NOMO-1 (cell line): ENCODE measurements at regions not wholly inside any gene's neighbourhood (a gene's known extent, or its start where the extent isn't known, plus 50 kb on each side); places are given as distances from the start of the nearest gene placed in this dataset.
"Not testable (repeated sequence)": the region's sequence is repeated elsewhere in the genome, so short reads cannot be mapped to it uniquely, and the experiment has no call there.

Experiments used
- DNase-seq, 2 experiments: peaks; one replicate each; lab custom pipeline; 2025; ENCODE audit not compliant: unreplicated experiment in 2 of 2; lab: John Stamatoyannopoulos, UW

DNA sequence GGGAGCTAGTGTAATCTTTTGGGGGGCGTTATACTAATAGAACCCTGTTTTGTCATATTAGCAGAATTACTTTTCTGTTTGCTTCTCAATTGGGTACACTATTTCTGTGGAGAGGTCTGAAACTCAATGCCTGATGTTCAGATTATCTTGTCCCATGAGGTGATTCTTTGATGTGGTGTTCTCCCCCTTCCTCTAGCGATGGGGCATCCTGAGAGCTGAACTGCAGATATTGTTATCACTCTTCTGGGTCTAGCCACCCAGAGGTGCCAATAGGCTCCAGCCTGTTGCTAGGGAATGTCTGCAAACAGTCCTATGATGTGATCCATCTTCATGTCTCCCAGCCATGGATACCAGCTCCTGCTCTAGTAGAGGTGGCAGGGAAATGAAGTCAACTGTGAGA is 233.1 kb upstream of the RASA1 start:
- no peak for DNase-seq

DNA sequence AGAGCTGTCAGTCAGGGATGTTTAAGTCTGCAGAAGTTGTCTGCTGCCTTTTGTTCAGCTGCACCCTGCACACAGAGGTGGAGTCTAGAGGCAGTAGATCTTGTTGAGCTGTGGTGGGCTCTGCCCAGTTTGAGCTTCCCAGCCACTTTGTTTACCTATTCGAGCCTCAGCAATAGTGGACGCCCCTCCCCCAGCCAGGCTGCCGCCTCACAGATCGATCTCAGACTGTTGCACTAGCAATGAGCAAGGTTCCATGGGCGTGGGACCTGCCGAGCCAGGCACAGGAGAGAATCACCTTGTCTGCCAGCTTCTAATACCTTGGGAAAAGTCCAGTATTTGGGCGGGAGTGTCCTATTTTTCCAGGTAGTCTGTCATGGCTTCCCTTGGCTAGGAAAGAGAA is 225.1 kb upstream of the RASA1 start:
- no peak for DNase-seq

DNA sequence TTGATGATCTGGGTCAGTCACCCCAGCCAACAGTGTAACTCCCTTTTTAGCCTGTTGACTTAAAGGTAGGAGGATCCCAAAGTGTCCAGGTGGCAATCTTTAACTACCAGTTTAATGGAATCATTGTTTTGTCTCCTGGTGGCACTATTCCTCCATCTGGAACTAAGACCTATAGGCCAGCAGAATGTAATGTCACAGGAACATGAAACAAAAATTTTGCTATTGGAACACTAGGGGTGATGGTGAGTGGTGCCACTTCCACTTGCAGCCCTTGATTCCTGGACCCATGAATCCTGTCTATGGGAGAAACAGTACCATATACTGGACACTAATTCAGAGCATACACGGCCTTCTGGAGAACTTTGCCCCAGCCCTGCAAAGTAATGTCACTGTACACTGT is 219.5 kb upstream of the RASA1 start:
- no peak for DNase-seq

DNA sequence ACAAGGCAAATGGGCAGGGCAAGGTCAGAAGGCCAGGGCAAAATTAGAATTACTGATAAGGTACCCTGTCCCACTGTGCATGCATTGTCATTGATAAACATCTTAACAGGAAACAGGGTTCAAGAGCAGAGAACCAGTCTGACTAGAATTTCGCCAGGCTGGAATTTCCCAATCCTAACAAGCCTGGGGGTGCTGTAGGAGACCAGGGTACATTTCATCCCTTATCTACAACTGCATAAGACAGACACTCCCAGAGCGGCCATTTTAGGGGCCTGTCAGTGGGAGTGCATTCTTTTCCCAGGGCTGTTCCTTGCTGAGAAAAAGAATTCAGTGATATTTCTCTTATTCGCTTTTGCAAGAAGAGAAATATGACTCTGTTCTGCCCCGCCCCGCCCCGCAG is 218.7 kb upstream of the RASA1 start:
- not testable (repeated sequence) for DNase-seq

DNA sequence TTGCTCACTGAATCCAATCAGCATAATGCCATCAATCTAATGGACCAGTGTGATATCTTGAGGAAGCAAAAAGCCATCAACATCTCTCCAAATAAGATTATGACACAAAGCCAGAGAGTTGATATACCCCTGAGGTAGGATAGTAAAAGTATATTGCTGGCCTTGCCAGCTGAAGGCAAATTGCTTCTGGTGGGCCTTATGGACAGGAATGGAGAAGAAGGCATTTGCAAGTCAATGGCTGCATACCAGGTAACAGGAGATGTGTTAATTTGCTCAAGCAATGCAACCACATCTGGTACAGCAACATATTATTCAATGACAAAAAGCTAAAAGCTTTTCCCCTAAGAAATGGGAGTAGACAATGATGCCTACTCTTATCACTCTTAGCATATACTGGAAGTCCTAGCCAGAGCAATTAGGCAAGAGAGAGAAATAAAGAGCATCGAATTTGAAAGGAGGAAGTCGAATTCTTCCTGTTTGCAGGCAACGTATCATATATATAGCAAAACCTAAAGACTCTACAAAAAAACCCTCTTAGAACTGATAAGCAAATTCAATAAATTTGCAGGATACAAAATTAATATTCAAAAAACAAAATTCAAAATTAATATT is 216.1 kb upstream of the RASA1 start:
- peak in 1 of 2 experiments; percentile 27 for DNase-seq

DNA sequence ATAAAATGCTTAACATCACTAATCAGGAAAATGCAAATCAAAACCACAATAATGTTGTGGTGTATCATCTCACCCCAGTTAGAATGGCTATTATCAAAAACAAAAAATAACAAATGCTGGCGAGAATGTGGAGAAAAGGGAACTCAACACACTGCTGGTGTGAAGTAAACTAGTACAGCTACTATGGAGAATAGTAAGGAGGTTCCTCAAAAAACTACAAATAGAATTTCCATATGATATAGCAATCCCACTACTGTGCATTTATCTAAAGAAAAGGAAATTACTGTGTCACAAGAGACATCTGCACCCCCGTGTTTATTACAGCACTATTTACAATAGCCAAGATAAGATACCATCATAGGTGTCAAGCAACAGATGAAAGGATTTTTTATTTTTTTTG is 214.5 kb upstream of the RASA1 start:
- no peak for DNase-seq

DNA sequence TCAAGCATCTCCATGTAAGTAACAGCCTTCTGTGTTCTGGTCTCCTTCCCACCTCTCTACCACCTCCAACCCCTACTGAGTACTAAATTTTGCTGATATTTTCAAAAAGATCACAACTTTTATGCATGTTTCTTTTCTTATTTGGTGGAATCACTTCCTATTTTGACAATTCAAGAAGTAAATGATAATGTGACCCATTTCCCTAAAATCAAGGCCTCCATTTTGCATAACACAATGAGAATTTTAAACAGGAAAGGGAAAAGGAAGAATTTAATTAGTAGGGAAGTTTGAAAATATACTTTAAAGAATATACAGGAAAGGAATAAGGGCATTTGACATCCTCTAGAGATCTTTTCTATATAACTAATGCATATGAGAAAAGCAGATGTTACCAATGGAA is 212.9 kb upstream of the RASA1 start:
- no peak for DNase-seq

DNA sequence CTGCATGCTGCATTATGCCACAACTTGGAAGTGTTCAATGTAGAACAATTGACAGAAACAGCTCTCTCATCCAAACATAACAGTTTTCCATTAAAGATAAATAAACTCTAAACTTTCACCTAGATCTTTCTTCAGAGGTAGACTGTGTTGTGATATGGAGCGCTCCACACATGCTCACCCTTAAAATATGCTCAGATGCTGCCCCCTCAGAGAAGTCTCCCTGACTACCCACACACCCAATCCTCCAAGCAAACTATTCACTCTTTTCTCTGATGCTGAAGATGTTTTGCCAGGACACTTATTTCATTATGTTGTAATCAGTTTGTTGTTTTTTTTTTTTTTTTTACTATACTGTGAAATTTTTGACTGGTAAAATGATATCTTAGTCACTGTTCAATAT is 206.6 kb upstream of the RASA1 start:
- DNase-seq: no peak

DNA sequence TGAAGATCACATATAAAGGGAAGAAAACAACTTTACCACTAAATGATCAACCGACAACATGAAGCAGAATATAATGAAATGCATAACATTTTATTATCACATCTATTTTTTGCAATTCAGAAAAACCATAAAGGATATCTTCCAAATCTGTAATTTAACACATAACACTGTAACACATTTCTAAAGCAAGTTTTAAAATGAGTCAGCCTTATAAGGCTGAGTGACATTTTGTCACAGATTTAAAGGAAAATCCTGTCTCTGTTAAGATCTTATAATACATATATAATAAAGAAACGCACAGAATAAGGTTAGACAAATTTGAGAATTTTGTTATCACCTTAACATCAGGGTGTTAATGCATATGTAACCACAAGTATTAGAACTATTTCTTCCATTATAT is 198.4 kb upstream of the RASA1 start:
- no peak for DNase-seq

DNA sequence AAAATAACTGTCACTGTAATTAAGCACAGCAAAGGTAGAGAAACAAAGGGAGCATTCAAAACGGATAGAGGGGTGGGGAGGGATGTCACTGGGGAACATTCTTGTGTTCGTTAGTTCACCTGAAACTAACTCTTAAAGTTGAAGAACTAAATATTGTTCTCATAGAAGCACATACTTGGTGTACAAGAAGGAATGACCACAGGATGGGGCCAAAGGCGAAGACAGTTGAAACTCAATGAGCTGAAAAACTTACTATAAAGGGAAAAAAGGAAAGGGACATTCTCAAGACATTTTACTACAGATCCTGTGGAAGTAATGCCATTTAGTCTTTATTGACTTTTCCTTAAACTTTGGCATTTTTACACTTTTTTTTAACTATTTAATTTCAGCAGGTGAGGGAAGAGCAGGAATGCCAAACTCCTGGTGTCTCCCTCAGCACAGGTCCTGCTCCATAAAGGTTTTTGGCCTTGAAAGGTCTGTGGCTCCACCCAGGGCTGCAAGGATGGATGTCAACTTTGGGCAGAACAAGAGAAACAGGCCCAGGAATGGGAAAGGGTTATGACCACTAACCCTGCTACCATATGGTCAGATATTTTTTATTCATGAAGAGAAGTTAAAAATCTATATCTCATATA is 197.6 kb upstream of the RASA1 start:
- DNase-seq: peak in 1 of 2 experiments; percentile 73

DNA sequence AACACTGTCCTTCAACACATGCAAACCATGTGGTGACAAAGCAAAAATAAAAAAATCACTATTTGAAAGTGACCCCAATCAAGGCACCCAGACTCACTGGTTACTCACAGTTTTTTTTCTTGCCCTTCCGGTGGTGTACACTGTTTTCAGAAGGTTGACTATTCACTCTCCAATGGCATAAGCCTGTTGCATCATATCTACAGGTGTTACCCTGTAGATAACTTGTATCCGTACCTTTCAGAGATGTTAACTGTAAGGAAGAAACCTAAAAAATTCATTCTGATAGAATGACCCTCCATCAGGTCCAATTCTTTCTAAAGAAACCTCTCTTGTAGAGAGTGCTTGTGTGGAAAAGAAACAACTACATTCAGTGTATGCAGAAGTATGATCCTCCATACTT is 193.6 kb upstream of the RASA1 start:
- DNase-seq: no peak

DNA sequence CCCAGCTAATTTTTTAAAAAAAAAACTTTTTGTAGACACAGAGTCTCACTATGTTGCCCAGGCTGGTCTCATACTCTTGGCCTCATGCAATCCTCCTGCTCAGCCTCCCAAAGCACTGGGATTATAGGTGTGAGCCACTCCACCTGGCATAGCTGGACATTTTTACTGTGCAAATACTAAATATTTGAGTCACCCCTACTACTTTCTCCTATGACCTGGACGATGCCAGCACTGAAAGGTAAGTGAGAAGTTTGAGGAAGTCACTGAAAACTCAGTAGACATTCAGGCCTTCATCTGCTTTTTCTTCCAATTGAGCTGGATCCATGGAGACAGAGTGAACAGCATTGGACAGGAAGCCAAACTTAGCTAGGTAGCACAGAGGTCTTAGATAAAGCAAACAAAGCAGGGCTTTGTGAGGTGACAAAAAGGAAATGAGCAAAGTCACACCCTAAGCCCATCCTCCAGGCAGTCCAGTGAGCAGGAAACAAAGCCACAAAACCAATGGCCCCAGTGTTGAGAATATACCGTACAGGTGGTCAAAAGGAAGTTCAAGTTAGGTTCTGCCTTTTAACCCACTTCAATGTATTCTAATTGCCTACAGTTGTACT is 192.6 kb upstream of the RASA1 start:
- peak in 1 of 2 experiments; percentile 23 for DNase-seq

DNA sequence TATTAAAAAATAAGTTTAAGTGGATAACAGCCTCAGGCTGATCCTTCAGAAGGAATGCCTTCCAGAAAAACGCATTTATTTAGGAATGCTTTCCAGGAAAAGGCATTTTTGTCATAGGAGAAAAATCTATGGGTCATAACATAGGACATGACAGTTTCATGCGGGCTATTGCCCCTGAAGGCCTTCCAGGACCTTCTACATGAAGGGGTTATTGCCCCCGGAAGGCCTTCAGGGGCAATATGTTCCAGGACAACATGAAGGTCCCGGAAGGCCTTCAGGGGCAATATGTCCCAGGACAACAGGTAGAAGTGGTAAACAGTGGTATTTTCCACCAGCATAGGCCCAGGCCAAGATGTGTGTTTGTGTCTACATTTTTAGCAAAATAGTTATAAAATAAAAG is 191.3 kb upstream of the RASA1 start:
- DNase-seq: no peak

DNA sequence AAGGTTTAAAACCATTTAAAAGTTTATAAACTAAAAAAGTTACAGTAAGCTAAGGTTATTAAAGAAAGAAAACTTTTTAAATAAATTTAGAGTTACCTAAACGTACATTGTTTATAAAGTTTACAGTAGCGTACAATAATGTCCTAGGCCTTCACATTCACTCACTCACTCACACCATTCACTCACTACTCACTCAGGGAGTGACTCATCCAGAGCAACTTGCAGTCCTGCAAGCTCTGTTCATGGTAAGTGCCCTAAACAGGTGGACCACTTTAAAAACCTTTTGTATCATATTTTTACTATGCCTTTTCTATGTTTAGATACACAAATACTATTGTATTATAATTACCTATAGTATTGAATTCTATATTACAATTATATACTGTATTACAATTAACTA is 190.8 kb upstream of the RASA1 start:
- DNase-seq: no peak

DNA sequence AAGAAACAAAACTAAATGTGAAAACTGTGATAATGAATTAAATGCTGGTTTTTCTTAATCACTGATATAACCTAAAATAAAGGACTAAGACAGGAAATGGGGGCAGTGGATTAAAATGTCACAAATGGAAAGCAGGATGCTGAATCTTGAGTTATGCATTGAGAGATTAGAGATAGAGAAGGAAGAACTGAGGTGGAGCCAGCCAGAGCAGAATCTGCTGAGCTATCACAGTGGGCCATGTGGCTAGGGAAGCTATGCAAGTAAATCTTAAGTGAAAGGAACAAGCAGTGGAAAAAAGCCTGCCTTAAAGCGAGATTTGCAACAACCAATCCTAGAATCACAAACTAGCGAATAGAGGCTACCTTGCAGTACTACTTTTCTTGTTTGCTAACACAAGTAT is 188.5 kb upstream of the RASA1 start:
- DNase-seq: no peak

DNA sequence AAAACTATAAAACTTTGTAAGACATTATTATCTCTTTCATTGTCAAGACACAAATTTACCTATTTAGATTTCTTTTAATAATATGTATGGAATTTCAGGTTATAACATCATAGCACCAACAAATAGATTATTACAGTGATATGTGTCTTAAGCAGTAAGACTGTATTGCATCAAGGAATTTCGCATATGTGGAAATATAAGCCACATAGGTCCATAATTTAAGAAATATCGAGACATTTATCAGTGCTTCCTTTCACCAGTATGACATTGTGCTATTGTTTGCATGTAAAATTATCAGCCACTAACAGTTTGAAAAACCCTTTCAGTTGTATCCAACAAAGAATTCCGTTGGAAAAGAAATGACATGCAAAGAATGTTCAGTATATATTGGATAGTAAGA is 186.7 kb upstream of the RASA1 start:
- peak in 1 of 2 experiments; percentile 53 for DNase-seq

DNA sequence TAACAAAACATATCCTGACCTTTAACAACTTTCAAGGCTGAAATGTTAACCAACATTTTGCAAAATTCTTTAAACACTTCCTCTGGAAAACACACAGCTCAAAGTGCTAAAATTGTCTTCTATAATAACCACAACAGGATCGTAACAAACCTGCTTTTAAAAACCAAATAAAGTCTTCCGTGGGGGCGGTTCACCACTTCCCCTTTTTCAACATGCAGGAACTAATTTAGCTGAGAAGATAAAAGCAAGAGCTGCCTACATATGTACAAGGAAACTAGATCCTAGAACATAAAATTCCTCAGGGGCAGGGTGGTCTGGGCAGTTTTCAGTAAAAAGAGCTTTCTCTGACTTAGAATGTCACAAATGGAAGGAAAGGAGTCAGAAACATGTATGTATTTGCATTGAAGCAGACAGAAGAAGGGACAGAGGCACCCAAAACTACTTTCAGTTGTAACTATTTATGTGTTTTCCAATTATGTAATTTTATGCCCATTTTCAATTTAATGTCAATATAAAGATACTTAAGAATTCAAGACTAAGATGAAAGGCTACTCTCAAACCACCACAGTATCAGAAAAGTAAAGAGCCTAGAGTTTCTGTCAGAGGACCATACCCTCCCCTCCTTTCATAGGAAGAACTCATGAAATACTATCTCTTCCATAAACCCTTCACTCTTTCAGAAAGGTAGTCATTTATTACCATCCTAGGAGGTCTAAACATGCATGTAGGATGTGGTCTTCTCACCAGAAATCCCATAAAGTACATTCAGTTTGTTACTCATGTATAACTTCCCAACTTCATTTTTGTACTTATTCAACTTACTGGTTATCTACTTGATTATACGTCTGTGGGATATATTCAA is 185.9 kb upstream of the RASA1 start:
- DNase-seq: peak; percentile 88 to 95

DNA sequence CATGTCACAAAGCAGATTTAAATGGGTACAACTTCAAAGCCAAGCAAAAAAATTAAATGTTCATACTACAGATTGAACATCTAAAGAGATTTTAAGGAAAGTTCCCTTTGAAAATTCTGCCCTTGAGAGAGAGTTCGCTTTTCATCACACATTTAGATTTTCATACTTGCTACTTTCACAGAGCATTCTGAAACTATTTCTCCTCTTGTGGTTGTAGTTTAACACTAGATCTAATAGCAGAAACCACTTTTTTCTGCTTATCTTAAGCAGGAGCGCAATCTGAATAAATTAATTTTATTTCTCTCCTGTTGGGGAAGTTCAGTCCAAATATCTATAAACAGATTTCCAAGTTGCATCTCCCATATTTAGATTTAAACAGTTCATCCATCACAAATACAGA is 173.3 kb upstream of the RASA1 start:
- DNase-seq: no peak

DNA sequence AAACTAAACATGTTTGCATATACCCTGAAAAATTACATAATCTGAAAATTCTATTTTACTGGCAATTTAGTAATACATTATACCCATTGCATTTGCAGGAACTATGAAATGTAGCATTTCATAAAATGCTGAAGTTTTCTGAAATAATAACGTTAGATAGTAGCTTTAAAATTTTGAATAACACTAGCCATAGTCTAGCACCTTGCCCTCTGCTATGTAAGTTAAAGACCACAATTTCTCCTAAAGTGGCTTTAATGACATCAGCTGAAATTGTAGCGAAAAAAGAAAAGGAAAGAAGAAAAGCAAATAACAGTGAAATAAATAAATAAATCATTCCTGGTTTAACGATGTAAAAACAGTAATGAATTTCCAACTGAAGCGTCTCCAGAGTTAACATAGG is 172.8 kb upstream of the RASA1 start:
- DNase-seq: no peak

DNA sequence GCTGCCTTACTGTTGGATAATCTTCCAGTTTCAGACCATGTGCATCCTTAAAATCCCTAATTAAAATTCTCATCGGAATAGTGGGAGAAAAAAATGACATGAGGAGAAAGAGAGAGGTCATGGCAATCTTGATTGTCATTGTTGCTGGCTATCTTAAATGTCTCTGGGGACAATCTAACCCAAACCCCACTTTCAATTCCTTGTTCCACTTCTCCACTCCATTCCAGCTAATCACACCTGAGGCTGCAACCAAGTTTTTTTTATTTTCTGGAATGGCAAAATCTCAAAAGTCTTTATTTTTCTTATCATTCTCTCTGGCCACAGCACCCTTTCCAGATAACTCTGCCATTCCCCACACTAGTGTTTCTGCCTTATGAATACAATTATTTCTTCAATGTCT is 171.9 kb upstream of the RASA1 start:
- DNase-seq: no peak

DNA sequence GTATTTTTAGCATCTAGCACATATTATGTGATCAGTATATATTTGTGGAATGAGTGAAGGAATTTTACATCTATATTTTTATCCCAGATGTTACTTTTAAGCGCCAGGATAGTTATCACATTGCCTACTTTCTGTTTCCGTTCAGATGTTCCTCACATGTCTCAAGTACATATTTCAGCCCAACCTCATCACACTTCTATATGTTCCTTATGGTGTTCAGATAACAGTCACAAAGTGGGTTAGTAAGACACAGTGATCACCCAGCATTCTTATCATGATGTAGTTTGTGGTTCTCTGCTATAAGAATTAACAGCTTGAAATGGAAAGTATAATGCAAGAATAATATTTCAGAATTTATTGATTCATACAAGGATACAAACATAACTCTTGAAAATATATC is 170.0 kb upstream of the RASA1 start:
- DNase-seq: no peak
